ENCODE measurements at regions not wholly inside any gene's neighbourhood (a gene's known extent, or its start where the extent isn't known, plus 50 kb on each side); places are given as distances from the start of the nearest gene placed in this dataset.

- TF ChIP-seq CTCF (IDR thresholded peaks at IDR 0.05) = no peak
- no peak for TF ChIP-seq POLR2A (IDR thresholded peaks at IDR 0.05)
Measured at GRCh38 chr7:153297141-153297540, 537.6 kb downstream of the ACTR3B start.
